IMR-90 (cell line): ENCODE measurements at regions not wholly inside any gene's neighbourhood (a gene's known extent, or its start where the extent isn't known, plus 50 kb on each side); places are given as distances from the start of the nearest gene placed in this dataset.

Experiments used
- ATAC-seq: fragments of 200-7000 bp; cut with Tn5 transposase; 2 replicates; pipeline ENCODE4 v1.9.1; 2020; ENCODE audit warnings: low read depth, mild to moderate bottlenecking, moderate library complexity
- BruUV-seq: library from RNA; stranded (reverse); fragments of 400-500 nt; replicated peaks from 2 replicates; lab custom pipeline; 2021; lab: Mats Ljungman, UMichigan
- CTCF ChIA-PET: fragments of 300-600 bp; formaldehyde crosslinking; extraction: SDS; loops from one replicate; lab custom pipeline; 2021; ENCODE audit warnings: antibody characterized with exemption; lab: Yijun Ruan, JAX
- POLR2A ChIA-PET: fragments of 300-600 bp; sonication (Branson Sonifier 250); formaldehyde crosslinking; loops from one replicate; lab custom pipeline; 2022; ENCODE audit warnings: antibody characterized with exemption; ENCODE audit not compliant: unreplicated experiment; lab: Charles Lee
- DNase-seq: peaks from one replicate; pipeline ENCODE4 v3.0.0; 2013
- H2AFZ ChIP-seq: replicated peaks from 2 replicates; pipeline ENCODE3; 2013; ENCODE audit warnings: low read length, mild to moderate bottlenecking; ENCODE audit not compliant: poor library complexity
- H2AK5ac ChIP-seq: 2 replicates; pipeline ENCODE4 v1.6.1; 2013; ENCODE audit warnings: low read depth, low read length, inconsistent platforms
- H2AK9ac ChIP-seq: replicated peaks from 2 replicates; pipeline ENCODE3; 2013; ENCODE audit warnings: mild to moderate bottlenecking, low read depth, low read length, moderate library complexity; ENCODE audit not compliant: poor library complexity
- H2BK120ac ChIP-seq: 2 replicates; pipeline ENCODE4 v1.6.1; 2013; ENCODE audit warnings: low read depth, low read length, inconsistent platforms
- H2BK15ac ChIP-seq: 3 replicates; pipeline ENCODE4 v1.6.1; 2013; ENCODE audit warnings: low read depth, low read length, inconsistent platforms
- H2BK20ac ChIP-seq: 2 replicates; pipeline ENCODE4 v1.6.1; 2013; ENCODE audit warnings: low read depth, mild to moderate bottlenecking, inconsistent platforms, low read length, moderate library complexity
- H2BK5ac ChIP-seq: 2 replicates; pipeline ENCODE4 v1.6.1; 2013; ENCODE audit warnings: mild to moderate bottlenecking, low read depth, low read length, inconsistent platforms; ENCODE audit not compliant: poor library complexity, severe bottlenecking
- H3K14ac ChIP-seq: replicated peaks from 2 replicates; pipeline ENCODE4 v1.6.1; 2013; ENCODE audit warnings: low read depth, low read length, inconsistent platforms
- H3K18ac ChIP-seq: 2 replicates; pipeline ENCODE4 v1.6.1; 2013; ENCODE audit warnings: low read depth, low read length, control low read depth
- H3K23ac ChIP-seq: 2 replicates; pipeline ENCODE4 v1.6.1; 2013; ENCODE audit warnings: low read depth, low read length, inconsistent platforms
- H3K27ac ChIP-seq: 2 replicates; pipeline ENCODE4 v1.5.1; 2013; ENCODE audit warnings: mild to moderate bottlenecking, control low read depth, low read length; ENCODE audit not compliant: insufficient read depth
- H3K27me3 ChIP-seq: 2 replicates; pipeline ENCODE4 v1.6.1; 2013; ENCODE audit warnings: low read length; ENCODE audit not compliant: control insufficient read depth, insufficient read depth
- H3K36me3 ChIP-seq: 2 replicates; pipeline ENCODE4 v1.6.1; 2013; ENCODE audit warnings: low read length, mixed read lengths; ENCODE audit not compliant: control insufficient read depth, insufficient read depth
- H3K4ac ChIP-seq: 2 replicates; pipeline ENCODE4 v1.6.1; 2013; ENCODE audit warnings: low read depth, low read length, inconsistent platforms
- H3K4me1 ChIP-seq: 2 replicates; pipeline ENCODE4 v1.6.1; 2013; ENCODE audit warnings: low read length, mixed read lengths; ENCODE audit not compliant: control insufficient read depth, insufficient read depth
- H3K4me2 ChIP-seq: 2 replicates; pipeline ENCODE4 v1.6.1; 2013; ENCODE audit warnings: low read depth, mild to moderate bottlenecking, control low read depth, low read length, moderate library complexity
- H3K4me3 ChIP-seq: 2 replicates; pipeline ENCODE4 v1.5.1; 2013; ENCODE audit warnings: low read depth, mild to moderate bottlenecking, control low read depth, low read length, moderate library complexity; ENCODE audit not compliant: insufficient read depth
- H3K56ac ChIP-seq: 2 replicates; pipeline ENCODE4 v1.6.1; 2013; ENCODE audit warnings: low read length, inconsistent platforms; ENCODE audit not compliant: insufficient read depth; ENCODE audit errors: extremely low read depth
- H3K79me1 ChIP-seq, 2 experiments: 2 replicates each; pipeline ENCODE4 v1.6.1; 2013; ENCODE audit warnings: low read length in 2 of 2, inconsistent platforms in 1 of 2, low read depth in 1 of 2
- H3K9ac ChIP-seq: 2 replicates; pipeline ENCODE4 v1.6.1; 2013; ENCODE audit warnings: low read depth, low read length, control low read depth
- H3K9me1 ChIP-seq: 2 replicates; pipeline ENCODE4 v1.6.1; 2013; ENCODE audit warnings: low read length, inconsistent platforms; ENCODE audit not compliant: insufficient read depth
- H3K9me3 ChIP-seq: 2 replicates; pipeline ENCODE4 v1.6.1; 2013; ENCODE audit warnings: low read length; ENCODE audit not compliant: control insufficient read depth, insufficient read depth
- H4K20me1 ChIP-seq: 2 replicates; pipeline ENCODE4 v1.6.1; 2013; ENCODE audit warnings: low read length, inconsistent platforms; ENCODE audit not compliant: insufficient read depth
- H4K5ac ChIP-seq: 2 replicates; pipeline ENCODE4 v1.6.1; 2013; ENCODE audit warnings: mild to moderate bottlenecking, low read depth, low read length, control low read depth
- H4K8ac ChIP-seq, 2 experiments: 2 replicates each; pipeline ENCODE4 v1.6.1; 2013; ENCODE audit warnings: low read depth in 2 of 2, low read length in 2 of 2, control low read depth in 1 of 2, inconsistent platforms in 1 of 2
- H4K91ac ChIP-seq: 2 replicates; pipeline ENCODE4 v1.6.1; 2013; ENCODE audit warnings: low read depth, low read length, inconsistent platforms; ENCODE audit not compliant: insufficient read depth
- CEBPB ChIP-seq: IDR thresholded peaks from 2 replicates; pipeline ENCODE4 v1.6.1; 2012; ENCODE audit warnings: low read depth, low read length, improper control_type of control experiment
- CHD1 ChIP-seq: IDR thresholded peaks from 2 replicates; pipeline ENCODE4 v1.6.1; 2012; ENCODE audit warnings: low read depth, low read length, improper control_type of control experiment
- MAFK ChIP-seq: IDR thresholded peaks from 2 replicates; pipeline ENCODE4 v1.6.1; 2012; ENCODE audit warnings: low read depth, low read length, improper control_type of control experiment
- MAZ ChIP-seq: IDR thresholded peaks from 2 replicates; pipeline ENCODE4 v1.6.1; 2012; ENCODE audit warnings: low read depth, mild to moderate bottlenecking, low read length, improper control_type of control experiment, moderate library complexity, borderline replicate concordance
- MXI1 ChIP-seq: IDR thresholded peaks from 2 replicates; pipeline ENCODE4 v1.6.1; 2012; ENCODE audit warnings: low read depth, mild to moderate bottlenecking, low read length, moderate library complexity, borderline replicate concordance
- NFE2L2 ChIP-seq: fragments of 150-350 bp; IDR thresholded peaks from 2 replicates; pipeline ENCODE4 v1.6.1; 2016; ENCODE audit warnings: low read depth, mild to moderate bottlenecking, low read length
- POLR2A ChIP-seq: IDR thresholded peaks from 2 replicates; pipeline ENCODE4 v1.6.1; 2012; ENCODE audit warnings: mild to moderate bottlenecking, low read depth, low read length
- RAD21 ChIP-seq: IDR thresholded peaks from 2 replicates; pipeline ENCODE4 v1.6.1; 2012; ENCODE audit warnings: low read length, improper control_type of control experiment
- RCOR1 ChIP-seq: IDR thresholded peaks from 2 replicates; pipeline ENCODE4 v1.6.1; 2012; ENCODE audit warnings: mild to moderate bottlenecking, low read length, improper control_type of control experiment; ENCODE audit not compliant: insufficient replicate concordance
- SMC3 ChIP-seq: fragments of 150-350 bp; IDR thresholded peaks from 2 replicates; pipeline ENCODE4 v1.6.1; 2016; ENCODE audit warnings: low read depth, mild to moderate bottlenecking, antibody characterized with exemption, low read length, moderate library complexity
- WGBS, 2 experiments: methylation state at CpG; one replicate each; pipeline versions ENCODE4 v1.1.5 to v1.1.7; 2013; ENCODE audit warnings: missing lambda C conversion rate in 2 of 2; ENCODE audit not compliant: insufficient read length in 1 of 2; ENCODE audit errors: extremely low coverage in 2 of 2; 5-methylcytosine and 5-hydroxymethylcytosine counted together
- dilution Hi-C: fragments of 300-500 bp; cut with HindIII; formaldehyde crosslinking; loops from one replicate; pipeline ENCODE4 v1.14.3; 2018; ENCODE audit warnings: low sequenced_read_pairs; ENCODE audit not compliant: unreplicated experiment
- in situ Hi-C: fragments of 300-500 bp; cut with MboI; formaldehyde crosslinking; loops from 3 replicates; pipeline ENCODE4 v1.14.3; 2019; ENCODE audit warnings: low sequenced_read_pairs, inconsistent platforms, mixed read lengths
- intact Hi-C: fragments of 100-400 bp; cut with micrococcal nuclease; formaldehyde crosslinking; loops from 2 replicates; pipeline ENCODE4 v1.10.0; 2022
- TF ChIP-seq, protein P1 (sequence below): fragments of 150-350 bp; IDR thresholded peaks from 2 replicates; pipeline ENCODE4 v1.6.1; 2016; ENCODE audit warnings: low read depth, mild to moderate bottlenecking, low read length, moderate library complexity, borderline replicate concordance
- TF ChIP-seq, protein P2 (sequence below): conservative IDR thresholded peaks from 2 replicates; pipeline ENCODE4 v1.5.1; 2012; ENCODE audit warnings: mild to moderate bottlenecking, low read depth, low read length, improper control_type of control experiment

DNA sequence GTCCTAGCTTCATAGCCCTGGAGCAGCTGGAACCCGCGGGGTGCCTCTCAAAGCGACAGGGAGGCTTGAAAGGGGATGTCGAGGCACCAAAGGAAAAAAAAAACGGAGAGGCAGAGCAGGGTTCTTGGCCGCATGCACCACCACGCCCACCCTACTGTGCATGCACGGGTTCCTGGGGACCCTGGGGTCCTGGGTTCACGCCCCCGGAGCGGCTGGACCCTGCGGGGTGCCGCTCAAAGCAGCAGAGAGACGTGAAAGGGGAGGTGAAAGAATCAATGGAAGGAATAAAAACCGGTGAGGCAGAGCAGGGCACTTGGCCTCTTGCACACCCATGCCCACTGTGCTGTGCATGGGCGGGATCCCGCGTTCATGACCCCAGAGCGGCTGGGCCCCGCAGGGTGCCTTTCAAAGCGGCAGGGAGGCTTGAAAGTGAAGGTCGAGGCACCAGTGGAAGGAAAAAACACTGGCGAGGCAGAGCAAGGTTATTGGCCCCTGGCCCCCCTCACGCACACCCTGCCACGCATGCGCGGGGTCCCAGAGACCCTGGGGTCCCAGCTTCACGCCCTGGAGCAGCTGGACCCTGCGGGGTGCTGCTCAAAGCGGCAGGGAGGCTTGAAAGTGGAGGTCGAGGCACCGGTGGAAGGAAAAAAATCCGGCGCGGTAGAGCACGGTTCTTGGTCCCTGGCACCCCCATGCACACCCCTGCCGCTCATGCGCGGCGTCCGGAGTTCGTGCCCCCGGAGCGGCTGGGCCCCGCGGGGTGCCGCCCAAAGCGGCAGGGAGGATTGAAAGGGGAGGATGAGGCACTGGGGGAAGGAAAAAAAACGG lies 318.5 kb downstream of the ALG10 start:
- H3K4ac ChIP-seq: no peak overlapping the region
- intact Hi-C loops (no loop called here), in situ Hi-C loops (no loop called here), dilution Hi-C loops (no loop called here)
- no TSS peak for BruUV-seq
- no peak overlapping the region for H2BK15ac ChIP-seq
- H3K27me3 ChIP-seq: no peaks in the 10 kb centered on the region
- no peaks in the 10 kb centered on the region for H4K20me1 ChIP-seq
- H3K9ac ChIP-seq: no peak overlapping the region
- no peaks in the 10 kb centered on the region for H3K36me3 ChIP-seq
- no peak overlapping the region for H3K4me2 ChIP-seq
- H3K23ac ChIP-seq: no peak overlapping the region
- DNase-seq (no peak), ATAC-seq (no peak)
- H4K5ac ChIP-seq: no peak overlapping the region
- WGBS, 2 experiments: 42% methylated on average over 15 of the region's 49 CpGs; no CpG with 5 or more reads in 1 of the 2 experiments
- no peak overlapping the region for H3K27ac ChIP-seq
- H2AK5ac ChIP-seq: no peak overlapping the region
- H4K8ac ChIP-seq: no peak overlapping the region
- no peak overlapping the region for H4K91ac ChIP-seq
- no peak overlapping the region for H2BK120ac ChIP-seq
- no peaks in the 10 kb centered on the region for H3K79me1 ChIP-seq
- no peak overlapping the region for H3K56ac ChIP-seq
- no peaks in the 10 kb centered on the region for H3K9me1 ChIP-seq
- H2BK20ac ChIP-seq: no peak overlapping the region
- H3K14ac ChIP-seq: no peak overlapping the region
- no peak overlapping the region for H2AFZ ChIP-seq
- H3K4me3 ChIP-seq: no peak overlapping the region
- no peak overlapping the region for H3K18ac ChIP-seq
- ChIA-PET CTCF (no interaction called here), POLR2A (no interaction called here)
- H3K9me3 ChIP-seq: peaks cover 32% of the 10 kb centered on the region
- H3K4me1 ChIP-seq: no peaks in the 10 kb centered on the region
- H2AK9ac ChIP-seq: no peak overlapping the region
- TF ChIP-seq RAD21: no peak
- TF ChIP-seq POLR2A: no peak
- no peak for TF ChIP-seq CHD1
- TF ChIP-seq NFE2L2: no peak
- TF ChIP-seq MXI1: no peak
- TF ChIP-seq, protein P1, sequence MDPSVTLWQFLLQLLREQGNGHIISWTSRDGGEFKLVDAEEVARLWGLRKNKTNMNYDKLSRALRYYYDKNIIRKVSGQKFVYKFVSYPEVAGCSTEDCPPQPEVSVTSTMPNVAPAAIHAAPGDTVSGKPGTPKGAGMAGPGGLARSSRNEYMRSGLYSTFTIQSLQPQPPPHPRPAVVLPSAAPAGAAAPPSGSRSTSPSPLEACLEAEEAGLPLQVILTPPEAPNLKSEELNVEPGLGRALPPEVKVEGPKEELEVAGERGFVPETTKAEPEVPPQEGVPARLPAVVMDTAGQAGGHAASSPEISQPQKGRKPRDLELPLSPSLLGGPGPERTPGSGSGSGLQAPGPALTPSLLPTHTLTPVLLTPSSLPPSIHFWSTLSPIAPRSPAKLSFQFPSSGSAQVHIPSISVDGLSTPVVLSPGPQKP: no peak
- no peak for TF ChIP-seq SMC3
- TF ChIP-seq, protein P2, sequence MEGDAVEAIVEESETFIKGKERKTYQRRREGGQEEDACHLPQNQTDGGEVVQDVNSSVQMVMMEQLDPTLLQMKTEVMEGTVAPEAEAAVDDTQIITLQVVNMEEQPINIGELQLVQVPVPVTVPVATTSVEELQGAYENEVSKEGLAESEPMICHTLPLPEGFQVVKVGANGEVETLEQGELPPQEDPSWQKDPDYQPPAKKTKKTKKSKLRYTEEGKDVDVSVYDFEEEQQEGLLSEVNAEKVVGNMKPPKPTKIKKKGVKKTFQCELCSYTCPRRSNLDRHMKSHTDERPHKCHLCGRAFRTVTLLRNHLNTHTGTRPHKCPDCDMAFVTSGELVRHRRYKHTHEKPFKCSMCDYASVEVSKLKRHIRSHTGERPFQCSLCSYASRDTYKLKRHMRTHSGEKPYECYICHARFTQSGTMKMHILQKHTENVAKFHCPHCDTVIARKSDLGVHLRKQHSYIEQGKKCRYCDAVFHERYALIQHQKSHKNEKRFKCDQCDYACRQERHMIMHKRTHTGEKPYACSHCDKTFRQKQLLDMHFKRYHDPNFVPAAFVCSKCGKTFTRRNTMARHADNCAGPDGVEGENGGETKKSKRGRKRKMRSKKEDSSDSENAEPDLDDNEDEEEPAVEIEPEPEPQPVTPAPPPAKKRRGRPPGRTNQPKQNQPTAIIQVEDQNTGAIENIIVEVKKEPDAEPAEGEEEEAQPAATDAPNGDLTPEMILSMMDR: no peak
- no peak for TF ChIP-seq RCOR1
- TF ChIP-seq MAFK: no peak
- no peak for TF ChIP-seq MAZ
- TF ChIP-seq CEBPB: no peak
- no peak overlapping the region for H2BK5ac ChIP-seq
